ENCODE measurements at regions not wholly inside any gene's neighbourhood (a gene's known extent, or its start where the extent isn't known, plus 50 kb on each side); places are given as distances from the start of the nearest gene placed in this dataset.
A peak's percentile ranks its signal among the peaks of the same experiment; 100 is the strongest.
"Not testable (repeated sequence)": the region's sequence is repeated elsewhere in the genome, so short reads cannot be mapped to it uniquely, and the experiment has no call there.

GRCh38 chr4:8727131-8727530 lies 134.6 kb downstream of the CPZ start:
- Mint-ChIP-seq H3K27me3 (peaks cover 5% of the 10 kb centered on the region), H3K4me1 (no peaks in the 10 kb centered on the region), H3K4me3 (no peak overlapping the region), H3K27ac (no peak overlapping the region), H3K36me3 (no peaks in the 10 kb centered on the region), H3K9me3 (peaks cover 0 to 5% (median 2%) of the 10 kb centered on the region in 3 donors)

DNA sequence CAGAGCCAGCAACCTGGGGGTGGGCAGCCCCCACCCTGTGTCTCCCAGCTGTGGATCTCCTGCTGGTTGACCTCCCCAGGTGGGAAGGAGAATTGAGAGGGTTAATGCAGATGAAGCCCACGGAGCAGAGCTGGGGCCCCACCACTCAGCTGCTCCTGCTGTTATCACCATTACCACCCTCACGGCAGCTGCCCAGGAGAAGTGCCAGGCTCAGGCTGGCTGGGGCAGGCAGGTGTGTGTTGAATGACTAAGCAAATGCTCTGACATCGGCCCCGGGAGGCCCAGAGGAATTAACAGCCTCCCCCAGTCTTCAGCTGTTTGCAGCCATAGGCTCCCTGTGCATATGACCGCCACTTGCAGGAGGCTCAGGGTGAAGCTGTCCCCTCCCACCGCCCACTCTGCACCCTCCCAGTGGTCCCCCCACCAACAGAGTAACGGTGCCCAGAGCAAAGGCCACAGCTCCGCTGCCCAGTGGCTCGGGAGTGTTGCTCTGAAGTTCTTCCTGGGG lies 133.8 kb downstream of the CPZ start:
- Mint-ChIP-seq H3K4me3 (no peak overlapping the region), H3K27me3 (peaks cover 5% of the 10 kb centered on the region), H3K27ac (no peak overlapping the region), H3K36me3 (no peaks in the 10 kb centered on the region), H3K4me1 (no peaks in the 10 kb centered on the region), H3K9me3 (peaks cover 0 to 5% (median 2%) of the 10 kb centered on the region in 3 donors)

GRCh38 chr4:8725845-8726244 lies 133.3 kb downstream of the CPZ start:
- no peak overlapping the region for H3K4me3 Mint-ChIP-seq
- H3K27me3 Mint-ChIP-seq: peaks cover 5% of the 10 kb centered on the region
- H3K9me3 Mint-ChIP-seq: peaks cover 0 to 5% (median 2%) of the 10 kb centered on the region in 3 donors
- no peak overlapping the region for H3K27ac Mint-ChIP-seq
- no peaks in the 10 kb centered on the region for H3K36me3 Mint-ChIP-seq
- H3K4me1 Mint-ChIP-seq: no peaks in the 10 kb centered on the region

DNA sequence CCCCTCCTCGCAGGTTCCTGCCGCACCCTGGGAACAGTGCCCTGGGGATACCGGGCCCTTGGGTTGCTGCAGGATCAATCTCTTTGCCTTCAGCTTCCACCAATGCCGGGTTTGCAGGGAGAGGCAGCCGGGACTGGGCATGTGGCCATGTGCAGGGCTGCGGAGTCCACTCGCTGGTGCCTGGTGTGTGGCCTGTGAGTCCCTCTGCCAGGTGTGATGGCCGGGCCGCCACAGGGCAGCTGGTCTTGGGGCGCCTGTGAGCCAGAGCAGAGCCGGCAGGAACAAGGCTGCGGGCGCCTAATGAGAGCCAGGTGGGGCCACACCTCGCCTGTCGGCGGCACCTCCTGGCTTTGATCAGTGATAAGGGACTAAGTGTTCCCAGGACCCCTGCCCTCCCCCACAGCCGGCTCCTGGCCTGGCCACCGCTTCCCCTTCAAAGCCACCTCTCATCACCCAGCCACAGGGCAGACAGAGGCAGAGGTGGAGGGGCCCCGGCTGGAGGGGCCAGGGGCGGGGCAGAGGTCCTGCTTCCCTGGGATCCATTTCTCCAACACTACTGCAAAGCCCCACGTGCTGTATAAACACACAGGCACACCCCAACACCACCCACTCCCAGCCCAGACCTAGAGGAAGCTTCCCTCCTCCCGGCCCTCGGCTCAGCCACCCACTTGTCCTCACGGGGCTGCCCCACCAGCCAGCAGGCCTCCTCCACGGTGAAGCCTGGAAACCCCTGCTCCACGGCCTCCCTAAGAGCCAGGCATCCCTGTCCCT lies 132.7 kb downstream of the CPZ start:
- Mint-ChIP-seq H3K27me3 (peaks cover 5% of the 10 kb centered on the region), H3K36me3 (no peaks in the 10 kb centered on the region), H3K4me1 (no peaks in the 10 kb centered on the region), H3K4me3 (no peak overlapping the region), H3K27ac (no peak overlapping the region), H3K9me3 (peaks cover 0 to 5% (median 2%) of the 10 kb centered on the region in 3 donors)

DNA sequence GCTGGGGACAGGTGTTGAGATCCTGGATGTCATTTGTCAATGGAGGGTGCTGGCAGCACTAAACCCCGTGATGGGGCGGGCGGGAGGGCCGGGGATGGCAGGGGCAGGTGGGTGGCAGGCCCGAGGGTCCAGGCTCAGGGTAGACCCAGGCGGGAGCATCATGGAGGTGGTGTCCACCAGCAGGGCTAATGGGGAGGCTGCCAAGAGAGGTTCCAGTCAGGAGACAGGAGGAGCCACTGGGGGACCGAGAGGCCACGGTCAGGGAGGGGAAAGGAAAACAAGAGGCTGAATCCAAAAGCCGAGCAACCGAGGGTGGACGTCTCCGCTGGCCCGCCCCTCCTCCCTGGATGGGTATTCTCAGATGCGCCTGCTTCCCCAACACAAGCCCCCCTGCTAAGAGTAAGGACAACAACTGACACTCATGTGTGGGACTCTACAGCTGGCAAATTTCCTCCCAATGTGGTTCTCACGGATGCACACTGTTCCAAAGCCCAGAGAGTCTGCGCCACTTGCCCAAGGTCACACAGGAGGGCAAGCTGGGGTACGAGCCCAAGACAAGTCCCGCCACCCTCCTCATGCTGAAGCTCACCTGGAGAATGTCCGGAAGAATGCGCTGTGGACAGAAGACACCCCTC lies 132.0 kb downstream of the CPZ start:
- Mint-ChIP-seq H3K9me3 (peaks cover 4 to 5% (median 5%) of the 10 kb centered on the region in 3 donors), H3K27ac (no peak overlapping the region), H3K27me3 (peaks cover 5% of the 10 kb centered on the region), H3K4me1 (no peaks in the 10 kb centered on the region), H3K4me3 (no peak overlapping the region), H3K36me3 (no peaks in the 10 kb centered on the region)

DNA sequence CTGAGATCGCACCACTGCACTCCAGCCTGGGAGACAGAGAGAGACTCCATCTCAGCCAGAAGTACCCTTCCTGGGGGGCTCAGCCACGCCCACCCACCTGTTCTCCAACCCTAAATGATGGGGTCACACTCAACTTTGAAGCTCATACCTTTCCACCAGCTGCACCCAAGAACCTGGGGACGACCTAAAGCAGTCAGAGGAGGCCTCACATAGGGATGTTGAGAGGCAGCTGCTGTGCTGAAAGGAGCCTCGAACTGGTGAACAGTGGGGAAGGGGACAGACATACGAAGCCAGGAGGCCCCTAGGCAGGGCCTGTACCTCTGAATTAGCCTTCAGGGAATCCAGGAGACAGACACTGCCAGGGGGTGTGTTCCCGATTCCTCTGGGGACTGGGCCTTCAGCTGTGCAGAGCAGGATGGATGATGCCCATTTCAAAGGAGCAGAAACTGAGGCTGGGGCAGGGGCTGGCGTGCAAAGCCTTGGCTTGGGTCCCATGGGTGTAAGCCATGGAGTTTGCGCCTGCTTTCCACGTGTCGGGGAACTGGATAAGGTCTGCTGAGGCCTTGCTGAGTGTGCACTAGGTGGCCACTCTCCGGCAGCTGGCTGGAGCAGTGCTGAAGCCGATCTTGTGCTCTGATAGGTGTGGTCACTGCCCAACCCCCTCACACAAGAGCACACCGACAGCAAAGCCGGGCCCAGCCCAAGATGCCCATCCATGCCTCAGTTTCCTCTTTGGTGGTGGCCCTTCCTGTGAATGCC lies 130.8 kb downstream of the CPZ start:
- Mint-ChIP-seq H3K27me3 (peaks cover 5% of the 10 kb centered on the region), H3K27ac (no peak overlapping the region), H3K4me1 (no peaks in the 10 kb centered on the region), H3K9me3 (peaks cover 3 to 11% (median 4%) of the 10 kb centered on the region in 3 donors), H3K4me3 (no peak overlapping the region), H3K36me3 (no peaks in the 10 kb centered on the region)

GRCh38 chr4:8722556-8722955 lies 130.0 kb downstream of the CPZ start:
- Mint-ChIP-seq H3K4me1 (no peaks in the 10 kb centered on the region), H3K27me3 (peaks cover 2% of the 10 kb centered on the region), H3K36me3 (no peaks in the 10 kb centered on the region), H3K4me3 (no peak overlapping the region), H3K27ac (no peak overlapping the region), H3K9me3 (peaks cover 3 to 14% (median 4%) of the 10 kb centered on the region in 3 donors)

DNA sequence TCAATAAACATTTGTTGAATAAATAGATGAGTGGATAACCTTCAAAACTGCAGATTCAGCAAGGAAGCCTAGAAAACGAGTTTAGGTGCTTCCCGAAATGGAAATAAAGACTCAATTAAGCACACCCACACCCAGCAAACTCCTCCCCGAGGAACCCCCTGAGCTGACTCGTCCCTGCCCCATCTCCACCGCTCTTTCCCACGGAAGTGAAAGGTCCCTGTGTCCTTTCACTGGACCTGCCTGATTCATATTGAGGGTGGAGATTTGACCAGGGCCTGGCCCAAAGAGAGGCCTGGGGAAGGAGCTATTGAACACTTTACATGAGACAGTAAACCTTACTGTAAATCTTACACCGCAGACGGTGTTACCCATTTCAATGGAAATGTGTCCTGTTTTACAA lies 129.1 kb downstream of the CPZ start:
- H3K36me3 Mint-ChIP-seq: no peaks in the 10 kb centered on the region
- no peaks in the 10 kb centered on the region for H3K4me1 Mint-ChIP-seq
- peaks cover under 1 to 17% (median 6%) of the 10 kb centered on the region in 3 donors for H3K9me3 Mint-ChIP-seq
- H3K27me3 Mint-ChIP-seq: peaks cover 2% of the 10 kb centered on the region
- H3K4me3 Mint-ChIP-seq: no peak overlapping the region
- H3K27ac Mint-ChIP-seq: no peak overlapping the region

DNA sequence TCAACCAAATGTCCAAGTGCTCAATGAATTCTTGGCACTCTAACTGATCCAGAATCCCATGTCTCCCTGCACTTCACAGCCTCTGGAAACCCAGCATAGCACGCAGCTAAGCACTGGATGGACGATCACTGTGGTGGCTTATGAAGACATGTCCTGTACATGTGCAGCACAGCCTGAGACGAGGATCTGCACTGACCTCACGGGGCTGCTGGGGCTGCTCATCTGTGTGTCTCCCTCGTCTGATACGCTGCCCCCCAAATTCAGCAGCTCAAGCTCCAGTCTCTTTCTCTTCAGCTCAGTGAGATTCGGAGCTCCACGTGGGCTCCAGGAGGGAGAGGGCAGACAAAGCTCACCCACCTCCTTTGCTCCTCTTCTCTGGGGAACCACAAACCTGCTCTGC lies 126.9 kb downstream of the CPZ start:
- Mint-ChIP-seq H3K4me3 (no peak overlapping the region), H3K27ac (no peak overlapping the region), H3K36me3 (no peaks in the 10 kb centered on the region), H3K9me3 (peaks cover 0 to 21% (median 8%) of the 10 kb centered on the region in 3 donors), H3K4me1 (no peaks in the 10 kb centered on the region), H3K27me3 (no peaks in the 10 kb centered on the region)

GRCh38 chr4:8717470-8717869 lies 124.9 kb downstream of the CPZ start:
- peaks cover 7 to 32% (median 8%) of the 10 kb centered on the region in 3 donors for H3K9me3 Mint-ChIP-seq
- not testable (repeated sequence) for H3K27me3 Mint-ChIP-seq, H3K36me3 Mint-ChIP-seq, H3K4me1 Mint-ChIP-seq, H3K27ac Mint-ChIP-seq
- peak overlapping the region in 1 of 4 donors; percentile 63 for H3K4me3 Mint-ChIP-seq

GRCh38 chr4:8710946-8711345 lies 118.4 kb downstream of the CPZ start:
- H3K27ac Mint-ChIP-seq: peak overlapping the region in 1 of 3 donors; percentile 31
- H3K4me3 Mint-ChIP-seq: no peak overlapping the region
- H3K36me3 Mint-ChIP-seq: peaks cover 1% of the 10 kb centered on the region
- peaks cover 2 to 18% (median 17%) of the 10 kb centered on the region in 3 donors for H3K9me3 Mint-ChIP-seq
- no peaks in the 10 kb centered on the region for H3K4me1 Mint-ChIP-seq
- no peaks in the 10 kb centered on the region for H3K27me3 Mint-ChIP-seq

- Mint-ChIP-seq H3K4me3 (no peak overlapping the region), H3K4me1 (no peaks in the 10 kb centered on the region), H3K9me3 (peaks cover 2 to 18% (median 17%) of the 10 kb centered on the region in 3 donors), H3K36me3 (peaks cover 1% of the 10 kb centered on the region), H3K27ac (no peak overlapping the region), H3K27me3 (no peaks in the 10 kb centered on the region)
Measured at GRCh38 chr4:8710416-8710815, 117.9 kb downstream of the CPZ start.

GRCh38 chr4:8709729-8710360 lies 117.3 kb downstream of the CPZ start:
- H3K36me3 Mint-ChIP-seq: peaks cover 1% of the 10 kb centered on the region
- peaks cover 2 to 17% (median 16%) of the 10 kb centered on the region in 3 donors for H3K9me3 Mint-ChIP-seq
- no peaks in the 10 kb centered on the region for H3K4me1 Mint-ChIP-seq
- no peaks in the 10 kb centered on the region for H3K27me3 Mint-ChIP-seq
- no peak overlapping the region for H3K27ac Mint-ChIP-seq
- no peak overlapping the region for H3K4me3 Mint-ChIP-seq

- H3K9me3 Mint-ChIP-seq: peaks cover 0 to 17% (median 14%) of the 10 kb centered on the region in 3 donors
- H3K27me3 Mint-ChIP-seq: no peaks in the 10 kb centered on the region
- H3K27ac Mint-ChIP-seq: no peak overlapping the region
- H3K4me1 Mint-ChIP-seq: no peaks in the 10 kb centered on the region
- no peak overlapping the region for H3K4me3 Mint-ChIP-seq
- H3K36me3 Mint-ChIP-seq: peaks cover 1% of the 10 kb centered on the region
Measured at GRCh38 chr4:8709050-8709728, 116.6 kb downstream of the CPZ start.

Measured in IgD-negative memory B cell (primary cell).